GM10266 (cell line): ENCODE measurements at regions not wholly inside any gene's neighbourhood (a gene's known extent, or its start where the extent isn't known, plus 50 kb on each side); places are given as distances from the start of the nearest gene placed in this dataset.

ENCODE experiments used
- DNase-seq: peaks from one replicate; pipeline ENCODE4 v3.0.0; 2012; ENCODE audit errors: extremely low spot score
- CTCF ChIP-seq: IDR thresholded peaks from 2 replicates; pipeline ENCODE4 v1.5.1; 2012; ENCODE audit warnings: mild to moderate bottlenecking, low read depth; ENCODE audit not compliant: control insufficient read depth, insufficient read depth; ENCODE audit errors: missing control alignments

- TF ChIP-seq CTCF = no peak
These were observed 193.6 kb upstream of the FAR2 start for GRCh38 chr12:28955491-28955890.

DNA sequence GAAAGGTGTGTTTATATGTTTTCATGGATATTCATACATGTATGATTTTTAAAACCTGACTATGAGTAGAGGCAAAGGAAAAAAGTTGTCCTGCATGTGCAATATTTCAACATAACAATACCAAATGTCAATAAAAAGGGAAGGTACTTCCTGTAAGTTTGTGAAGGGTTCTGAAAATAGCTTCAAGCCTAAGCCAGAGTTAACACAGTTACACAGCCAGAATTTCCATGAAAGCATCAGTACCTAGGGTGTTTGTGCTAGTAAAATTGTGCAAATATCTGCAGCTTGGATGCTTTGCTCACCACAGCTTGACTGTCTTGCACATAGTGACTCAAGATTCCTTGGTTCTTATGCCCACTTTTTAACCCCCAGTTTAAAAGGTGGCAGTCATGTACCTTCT is 193.1 kb upstream of the FAR2 start:
- DNase-seq = no peak
- no peak for TF ChIP-seq CTCF

More at GRCh38 chr12:28955491-28955890, 193.6 kb upstream of the FAR2 start:
- DNase-seq = no peak

DNA sequence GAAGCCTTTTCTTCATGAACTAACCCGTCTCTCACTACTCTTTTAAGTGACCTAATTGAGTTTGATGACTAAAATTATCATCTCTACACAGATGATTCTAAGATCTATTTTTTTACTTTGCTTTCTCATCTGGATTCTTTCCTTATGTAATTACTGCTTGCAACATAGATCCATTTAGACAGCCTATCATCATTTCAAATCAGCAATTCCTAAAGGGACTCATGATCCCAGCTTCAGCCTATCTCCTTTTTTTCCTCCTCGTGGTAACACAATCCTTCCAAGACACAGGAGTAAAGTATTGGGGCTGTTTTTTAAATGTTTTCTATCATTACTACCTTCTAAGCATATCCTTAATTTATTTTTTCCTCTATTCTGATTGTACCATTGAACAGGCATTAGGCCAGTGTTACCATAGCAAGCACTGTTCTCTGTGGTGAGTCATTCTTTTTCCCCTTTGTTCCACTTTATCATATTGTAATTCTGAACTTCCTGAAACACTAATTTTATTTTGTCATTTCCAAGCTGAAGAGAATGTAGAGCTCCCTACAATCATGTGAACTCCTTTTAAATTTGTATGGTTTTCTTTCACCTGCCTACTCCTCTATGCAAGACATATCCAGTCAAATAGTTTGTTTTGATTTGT is 190.4 kb upstream of the FAR2 start:
- TF ChIP-seq CTCF = no peak
- DNase-seq = no peak

- TF ChIP-seq CTCF = no peak
- no peak for DNase-seq
These were observed 187.1 kb upstream of the FAR2 start for GRCh38 chr12:28961948-28962384.

- DNase-seq = no peak
- no peak for TF ChIP-seq CTCF
These were observed 185.5 kb upstream of the FAR2 start for GRCh38 chr12:28963554-28963953.

DNA sequence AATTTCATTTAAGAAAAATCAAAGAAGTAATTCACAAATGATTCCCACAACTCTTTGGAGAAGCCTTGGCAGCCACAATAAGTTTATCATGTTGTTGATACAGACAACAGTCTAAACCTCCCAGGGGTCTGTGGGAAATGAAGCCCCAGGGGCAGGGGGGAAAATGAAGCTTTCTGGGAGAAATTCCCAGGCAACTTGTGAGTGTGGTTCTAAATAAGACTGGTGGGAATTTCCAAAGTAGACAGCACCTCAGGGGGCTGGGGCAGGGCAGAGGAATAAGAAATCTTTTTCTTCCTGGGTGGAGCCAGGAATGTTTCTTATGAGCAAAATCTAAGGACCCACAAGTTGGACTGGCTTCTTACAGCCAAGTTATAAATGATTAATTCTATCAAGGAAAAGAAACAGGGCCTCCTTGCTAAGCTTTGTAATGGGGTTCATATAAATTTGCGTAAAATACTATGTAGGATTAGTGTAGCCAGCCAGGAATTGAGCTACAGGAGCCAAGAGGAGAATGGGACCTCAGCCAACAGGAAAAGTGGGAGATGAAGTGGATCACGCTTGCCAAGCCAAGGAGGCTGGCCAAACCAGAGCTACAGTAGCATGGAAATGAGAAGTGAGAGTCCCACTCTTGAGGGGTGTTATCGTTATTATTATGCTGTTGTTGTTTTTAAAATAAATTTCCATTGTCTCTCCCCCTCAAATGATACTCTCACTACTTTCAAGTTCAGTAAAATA is 182.9 kb upstream of the FAR2 start:
- no peak for DNase-seq
- no peak for TF ChIP-seq CTCF

- DNase-seq = no peak
- TF ChIP-seq CTCF = no peak
These were observed 181.7 kb upstream of the FAR2 start for GRCh38 chr12:28967426-28967825.
